ENCODE measurements at regions not wholly inside any gene's neighbourhood (a gene's known extent, or its start where the extent isn't known, plus 50 kb on each side); places are given as distances from the start of the nearest gene placed in this dataset.
A peak's percentile ranks its signal among the peaks of the same experiment; 100 is the strongest.

DNA sequence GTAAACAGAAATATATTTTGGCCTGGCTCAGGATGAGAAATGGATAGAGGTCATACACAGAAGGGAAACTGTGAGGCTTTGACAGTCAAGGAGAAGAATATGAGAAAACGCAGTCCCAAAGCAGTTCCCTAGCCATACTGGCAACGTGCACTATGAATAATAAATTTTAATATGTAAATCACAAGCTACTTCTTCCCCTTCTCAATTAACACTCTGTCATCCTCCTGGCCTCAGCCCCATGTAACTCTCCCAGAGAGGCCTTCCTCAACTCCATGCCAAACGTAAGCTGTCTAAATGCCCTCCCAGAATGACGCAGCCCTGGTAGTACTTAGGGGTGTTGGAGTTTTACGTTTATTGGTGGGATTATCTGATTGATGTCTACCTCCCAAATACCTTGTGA, 732.6 kb downstream of the LIG4 start:
- Histone ChIP-seq H3K36me3 (ENCODE audit: insufficient read depth, low read length) (no peaks in the 10 kb centered on the region), H3K4me3 (ENCODE audit: insufficient read depth, low read depth, low read length) (no peak overlapping the region), H3K79me2 (ENCODE audit: insufficient read depth, low read length) (no peaks in the 10 kb centered on the region), H3K4me2 (ENCODE audit: low read length) (no peak overlapping the region), H3K4me1 (ENCODE audit: insufficient read depth, low read length) (no peaks in the 10 kb centered on the region), H4K20me1 (ENCODE audit: insufficient read depth, low read length) (no peaks in the 10 kb centered on the region), H3K9ac (ENCODE audit: low read length) (no peak overlapping the region), H3K9me3 (ENCODE audit: insufficient read depth, low read depth, low read length) (no peaks in the 10 kb centered on the region), H3K27me3 (ENCODE audit: insufficient read depth, low read length) (no peaks in the 10 kb centered on the region), H2AFZ (ENCODE audit: low read depth, low read length) (no peak overlapping the region), H3K27ac (ENCODE audit: low read depth, low read length) (no peak overlapping the region)
- TF ChIP-seq, protein P1, sequence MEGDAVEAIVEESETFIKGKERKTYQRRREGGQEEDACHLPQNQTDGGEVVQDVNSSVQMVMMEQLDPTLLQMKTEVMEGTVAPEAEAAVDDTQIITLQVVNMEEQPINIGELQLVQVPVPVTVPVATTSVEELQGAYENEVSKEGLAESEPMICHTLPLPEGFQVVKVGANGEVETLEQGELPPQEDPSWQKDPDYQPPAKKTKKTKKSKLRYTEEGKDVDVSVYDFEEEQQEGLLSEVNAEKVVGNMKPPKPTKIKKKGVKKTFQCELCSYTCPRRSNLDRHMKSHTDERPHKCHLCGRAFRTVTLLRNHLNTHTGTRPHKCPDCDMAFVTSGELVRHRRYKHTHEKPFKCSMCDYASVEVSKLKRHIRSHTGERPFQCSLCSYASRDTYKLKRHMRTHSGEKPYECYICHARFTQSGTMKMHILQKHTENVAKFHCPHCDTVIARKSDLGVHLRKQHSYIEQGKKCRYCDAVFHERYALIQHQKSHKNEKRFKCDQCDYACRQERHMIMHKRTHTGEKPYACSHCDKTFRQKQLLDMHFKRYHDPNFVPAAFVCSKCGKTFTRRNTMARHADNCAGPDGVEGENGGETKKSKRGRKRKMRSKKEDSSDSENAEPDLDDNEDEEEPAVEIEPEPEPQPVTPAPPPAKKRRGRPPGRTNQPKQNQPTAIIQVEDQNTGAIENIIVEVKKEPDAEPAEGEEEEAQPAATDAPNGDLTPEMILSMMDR (IDR thresholded peaks at IDR 0.05; ENCODE audit: insufficient read depth, low read depth, low read length): no peak
- no peak for TF ChIP-seq EZH2 (IDR thresholded peaks at IDR 0.05; ENCODE audit: insufficient read depth, low read length)
- H3K27me3 Mint-ChIP-seq (ENCODE audit: low read depth, unreplicated experiment): no peaks in the 10 kb centered on the region
- H3K4me3 Mint-ChIP-seq (ENCODE audit: unreplicated experiment): no peak overlapping the region
- no peaks in the 10 kb centered on the region for H3K9me3 Mint-ChIP-seq (ENCODE audit: unreplicated experiment)
- FAIRE-seq (no peak), DNase-seq (ENCODE audit: low read depth) (no peak)
- peaks cover 5% of the 10 kb centered on the region for H3K4me1 Mint-ChIP-seq (ENCODE audit: low read depth, unreplicated experiment)
- H3K36me3 Mint-ChIP-seq (ENCODE audit: low read depth, unreplicated experiment): no peaks in the 10 kb centered on the region
- H3K27ac Mint-ChIP-seq (ENCODE audit: unreplicated experiment): no peak overlapping the region

DNA sequence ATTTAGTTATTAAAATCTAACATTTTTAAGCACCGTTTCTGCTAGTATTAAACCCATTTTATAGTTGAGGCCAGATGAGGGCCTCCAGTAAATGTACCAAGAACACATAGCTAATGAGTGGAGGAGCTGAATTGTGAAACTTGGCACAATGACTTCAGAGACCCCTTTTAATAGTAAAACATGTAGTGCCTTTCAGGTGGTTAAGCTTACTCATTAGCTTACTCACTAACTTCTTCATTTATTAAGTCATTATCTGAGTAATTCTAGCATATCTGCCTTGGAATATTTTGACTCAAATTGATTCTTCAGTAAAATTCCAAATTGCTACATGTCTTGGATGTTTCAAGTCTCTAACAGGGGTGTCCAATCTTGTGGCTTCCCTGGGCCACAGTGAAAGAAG, 735.2 kb downstream of the LIG4 start:
- no peak overlapping the region for H3K9ac ChIP-seq (ENCODE audit: low read length)
- Mint-ChIP-seq H3K9me3 (ENCODE audit: unreplicated experiment) (no peaks in the 10 kb centered on the region), H3K27me3 (ENCODE audit: low read depth, unreplicated experiment) (no peaks in the 10 kb centered on the region), H3K4me3 (ENCODE audit: unreplicated experiment) (no peak overlapping the region), H3K4me1 (ENCODE audit: low read depth, unreplicated experiment) (peaks cover 5% of the 10 kb centered on the region), H3K27ac (ENCODE audit: unreplicated experiment) (no peak overlapping the region), H3K36me3 (ENCODE audit: low read depth, unreplicated experiment) (no peaks in the 10 kb centered on the region)
- FAIRE-seq (no peak), DNase-seq (ENCODE audit: low read depth) (peak; percentile 57)
- H3K27ac ChIP-seq (ENCODE audit: low read depth, low read length): no peak overlapping the region
- no peak overlapping the region for H3K4me2 ChIP-seq (ENCODE audit: low read length)
- H3K36me3 ChIP-seq (ENCODE audit: insufficient read depth, low read length): no peaks in the 10 kb centered on the region
- no peaks in the 10 kb centered on the region for H4K20me1 ChIP-seq (ENCODE audit: insufficient read depth, low read length)
- TF ChIP-seq EZH2 (IDR thresholded peaks at IDR 0.05; ENCODE audit: insufficient read depth, low read length): no peak
- TF ChIP-seq, protein P1 (IDR thresholded peaks at IDR 0.05; ENCODE audit: insufficient read depth, low read depth, low read length): no peak
- no peak overlapping the region for H3K4me3 ChIP-seq (ENCODE audit: insufficient read depth, low read depth, low read length)
- H3K9me3 ChIP-seq (ENCODE audit: insufficient read depth, low read depth, low read length): no peaks in the 10 kb centered on the region
- H3K79me2 ChIP-seq (ENCODE audit: insufficient read depth, low read length): no peaks in the 10 kb centered on the region
- no peak overlapping the region for H2AFZ ChIP-seq (ENCODE audit: low read depth, low read length)
- H3K4me1 ChIP-seq (ENCODE audit: insufficient read depth, low read length): no peaks in the 10 kb centered on the region
- H3K27me3 ChIP-seq (ENCODE audit: insufficient read depth, low read length): no peaks in the 10 kb centered on the region

DNA sequence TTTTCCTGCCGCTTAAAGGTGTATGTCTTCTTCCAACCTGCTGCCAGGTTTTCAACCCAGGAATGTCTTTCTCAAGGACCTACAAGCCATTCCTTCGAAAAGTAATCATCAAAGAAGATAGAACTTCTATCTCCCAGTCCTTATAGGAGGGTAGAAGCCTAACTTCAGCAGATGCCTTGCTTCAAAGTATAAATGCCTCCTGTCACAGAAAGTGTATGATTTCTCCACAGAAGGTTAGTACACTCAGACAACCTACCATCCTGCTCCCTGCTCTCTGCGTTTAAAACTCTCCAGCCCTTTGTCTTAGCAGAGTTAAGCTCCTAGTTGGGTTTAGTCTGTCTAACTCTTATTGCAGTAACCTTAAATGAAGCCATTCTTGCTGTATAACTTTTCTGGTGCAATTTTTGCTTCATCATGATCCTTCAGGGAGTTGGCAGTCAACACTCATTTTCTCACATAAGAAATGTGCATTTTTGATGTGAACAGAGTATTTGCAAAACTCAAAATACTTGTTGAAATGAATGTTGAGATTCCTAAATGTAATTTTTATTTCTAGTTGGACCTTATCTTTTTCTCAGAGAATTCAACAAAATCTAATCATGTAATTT, 737.5 kb downstream of the LIG4 start:
- Histone ChIP-seq H3K27ac (ENCODE audit: low read depth, low read length) (no peak overlapping the region), H3K9me3 (ENCODE audit: insufficient read depth, low read depth, low read length) (no peaks in the 10 kb centered on the region), H3K36me3 (ENCODE audit: insufficient read depth, low read length) (no peaks in the 10 kb centered on the region), H3K79me2 (ENCODE audit: insufficient read depth, low read length) (no peaks in the 10 kb centered on the region), H2AFZ (ENCODE audit: low read depth, low read length) (no peak overlapping the region), H3K4me1 (ENCODE audit: insufficient read depth, low read length) (no peaks in the 10 kb centered on the region), H3K4me3 (ENCODE audit: insufficient read depth, low read depth, low read length) (no peak overlapping the region), H4K20me1 (ENCODE audit: insufficient read depth, low read length) (no peaks in the 10 kb centered on the region), H3K27me3 (ENCODE audit: insufficient read depth, low read length) (no peaks in the 10 kb centered on the region), H3K4me2 (ENCODE audit: low read length) (no peak overlapping the region), H3K9ac (ENCODE audit: low read length) (no peak overlapping the region)
- Mint-ChIP-seq H3K27ac (ENCODE audit: unreplicated experiment) (no peak overlapping the region), H3K9me3 (ENCODE audit: unreplicated experiment) (no peaks in the 10 kb centered on the region), H3K4me3 (ENCODE audit: unreplicated experiment) (no peak overlapping the region), H3K36me3 (ENCODE audit: low read depth, unreplicated experiment) (no peaks in the 10 kb centered on the region), H3K27me3 (ENCODE audit: low read depth, unreplicated experiment) (peaks cover 2% of the 10 kb centered on the region), H3K4me1 (ENCODE audit: low read depth, unreplicated experiment) (peaks cover 5% of the 10 kb centered on the region)
- FAIRE-seq (no peak), DNase-seq (ENCODE audit: low read depth) (no peak)
- TF ChIP-seq, protein P1 (IDR thresholded peaks at IDR 0.05; ENCODE audit: insufficient read depth, low read depth, low read length): no peak
- no peak for TF ChIP-seq EZH2 (IDR thresholded peaks at IDR 0.05; ENCODE audit: insufficient read depth, low read length)

Data from astrocyte (in vitro differentiated cells and primary cell).